Central memory CD4-positive, alpha-beta T cell (primary cell): ENCODE measurements at regions not wholly inside any gene's neighbourhood (a gene's known extent, or its start where the extent isn't known, plus 50 kb on each side); places are given as distances from the start of the nearest gene placed in this dataset.

Experiments
- DNase-seq: peaks from one replicate; pipeline ENCODE4 v3.0.0; 2022

DNA sequence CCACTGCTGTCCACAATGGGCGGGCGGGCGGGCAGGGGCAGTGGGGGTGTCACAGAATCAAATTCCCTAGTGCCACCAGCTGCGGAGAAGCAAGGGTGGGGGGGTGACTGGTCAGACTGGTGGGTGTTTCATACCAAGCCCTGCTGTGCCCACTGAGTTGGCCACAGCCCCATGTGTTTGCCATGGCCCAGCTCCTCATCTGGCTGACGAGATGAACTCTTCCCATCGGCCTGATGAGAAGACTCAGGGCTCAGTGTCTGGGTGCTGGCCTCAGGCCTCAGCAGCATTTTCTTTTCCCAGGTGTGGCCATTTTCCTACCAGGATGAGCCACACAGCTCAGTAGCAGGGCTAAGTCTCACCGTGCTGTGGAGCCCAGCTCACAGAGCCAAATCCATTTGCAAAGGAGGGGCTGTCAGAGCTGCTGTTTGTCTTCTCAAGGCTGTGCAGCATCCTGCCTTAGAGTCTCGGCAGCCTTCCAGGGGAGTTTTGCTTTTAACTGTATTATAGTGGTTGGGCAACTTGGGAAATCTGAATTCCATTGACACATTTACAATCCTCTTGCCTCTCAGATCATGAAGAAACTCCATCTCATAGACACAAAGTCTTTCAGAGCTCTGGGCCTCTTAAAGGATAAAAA, 176.8 kb downstream of the ABHD5 start:
- no peak for DNase-seq

DNA sequence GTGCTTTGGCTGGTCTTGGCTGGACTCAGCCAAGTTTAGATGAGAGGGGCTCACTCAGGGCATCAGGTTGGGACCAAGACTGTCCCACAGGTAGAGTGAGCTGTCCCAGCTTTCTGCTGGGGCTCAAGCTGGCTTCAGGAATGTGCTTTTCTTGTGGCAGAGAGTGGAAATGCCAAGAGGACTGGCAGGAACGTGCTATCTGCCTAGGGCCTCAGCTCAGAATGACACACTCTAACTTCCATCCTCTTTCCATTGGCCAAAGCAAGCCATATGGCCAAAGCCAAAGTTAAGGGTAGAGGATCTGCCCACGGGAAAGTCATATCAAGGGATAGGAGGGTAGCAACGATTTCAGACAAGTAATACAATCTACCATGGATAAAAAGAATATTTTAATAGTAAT, 178.8 kb downstream of the ABHD5 start:
- no peak for DNase-seq

GRCh38 chr3:43870120-43870519, 179.4 kb downstream of the ABHD5 start:
- DNase-seq, result no peak

DNA sequence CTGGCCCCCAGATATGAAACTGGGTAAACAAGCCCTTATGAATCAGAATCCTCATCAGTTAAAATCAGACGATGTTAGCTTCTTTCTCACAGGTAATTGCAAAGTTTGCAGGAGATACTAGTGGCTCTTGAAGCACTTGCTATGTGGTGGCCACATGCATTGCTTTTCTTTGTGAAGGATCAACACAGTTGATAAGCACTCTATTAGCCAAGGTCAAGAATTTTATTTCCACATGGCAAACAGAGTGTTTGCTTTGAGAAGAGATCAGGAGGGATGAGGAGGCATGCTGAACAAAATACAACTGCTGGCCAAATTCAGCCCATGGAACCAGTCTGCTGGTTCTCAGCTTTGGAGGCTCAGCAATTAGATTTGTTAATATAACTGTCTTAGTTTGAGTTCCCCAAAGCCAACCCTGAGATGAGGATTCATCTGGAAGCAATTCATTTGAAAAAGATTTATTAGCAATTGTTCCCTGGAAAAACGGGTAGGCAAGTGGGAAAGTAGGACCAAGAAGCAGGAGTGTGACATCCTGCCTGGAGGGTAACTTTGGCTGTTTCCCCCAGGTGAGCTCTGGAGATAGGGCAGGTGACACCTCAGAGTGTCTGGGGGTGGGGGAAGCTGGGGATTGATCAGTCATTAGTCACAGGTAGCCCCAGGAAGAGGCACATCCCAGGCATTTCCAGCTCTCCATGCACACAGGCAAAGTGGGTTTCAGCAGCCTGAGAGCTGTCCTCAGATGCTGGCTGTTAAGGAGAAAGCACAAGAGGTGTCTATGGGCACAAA, 180.3 kb downstream of the ABHD5 start:
- no peak for DNase-seq

DNA sequence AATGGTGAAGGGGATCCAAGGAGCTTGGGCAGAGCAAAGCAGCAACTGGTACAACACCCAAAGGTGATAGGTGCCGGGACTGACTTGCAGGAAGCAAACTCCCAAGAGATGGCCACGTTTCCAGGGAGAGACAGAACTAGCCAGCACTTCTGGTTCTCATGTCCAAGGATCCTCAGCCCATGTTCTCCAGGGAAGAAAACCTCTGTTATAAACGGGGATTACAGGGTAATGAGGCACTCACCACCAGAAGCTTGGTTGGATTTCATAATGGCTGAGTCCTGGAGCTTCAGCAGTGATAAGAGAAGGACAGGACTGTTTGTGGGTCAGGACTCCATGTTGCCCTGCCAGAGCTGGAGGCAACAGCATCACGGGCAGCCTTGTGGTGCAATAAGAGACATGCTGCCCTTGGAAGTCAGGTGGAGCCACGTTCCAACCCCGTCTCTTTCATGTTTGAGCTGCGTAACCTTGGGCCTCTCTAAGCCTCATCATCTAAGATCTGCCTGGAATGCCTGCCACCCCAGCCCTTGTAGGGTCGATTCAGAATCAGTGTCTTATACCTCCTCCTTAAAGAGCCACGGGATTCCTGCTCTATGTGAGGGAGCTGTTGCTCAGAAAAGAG, 181.0 kb downstream of the ABHD5 start:
- no peak for DNase-seq

- DNase-seq, result no peak
These were observed 181.6 kb downstream of the ABHD5 start for GRCh38 chr3:43872301-43872700.

- DNase-seq, result no peak
These were observed 182.2 kb downstream of the ABHD5 start for GRCh38 chr3:43872901-43873300.

GRCh38 chr3:43873723-43874122, 183.0 kb downstream of the ABHD5 start:
- DNase-seq, result no peak

DNA sequence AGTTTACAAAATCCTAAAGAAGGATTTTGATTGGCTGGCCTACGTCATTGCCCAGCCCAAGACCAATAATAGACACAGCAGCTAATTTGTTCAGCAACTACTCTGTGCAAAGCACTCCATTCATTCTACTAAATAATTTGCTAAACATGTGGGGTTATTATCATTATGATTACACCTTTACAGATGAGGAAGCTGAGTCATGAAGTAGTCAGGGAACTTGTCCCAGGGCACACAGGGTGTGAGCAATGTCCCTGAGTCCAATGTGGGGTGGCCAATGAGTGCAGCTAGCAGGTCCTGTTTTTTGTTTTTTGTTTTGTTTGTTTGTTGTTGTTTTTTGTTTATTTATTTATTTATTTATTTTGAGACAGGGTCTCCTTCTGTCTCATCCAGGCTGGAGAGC, 183.6 kb downstream of the ABHD5 start:
- DNase-seq, result no peak

DNA sequence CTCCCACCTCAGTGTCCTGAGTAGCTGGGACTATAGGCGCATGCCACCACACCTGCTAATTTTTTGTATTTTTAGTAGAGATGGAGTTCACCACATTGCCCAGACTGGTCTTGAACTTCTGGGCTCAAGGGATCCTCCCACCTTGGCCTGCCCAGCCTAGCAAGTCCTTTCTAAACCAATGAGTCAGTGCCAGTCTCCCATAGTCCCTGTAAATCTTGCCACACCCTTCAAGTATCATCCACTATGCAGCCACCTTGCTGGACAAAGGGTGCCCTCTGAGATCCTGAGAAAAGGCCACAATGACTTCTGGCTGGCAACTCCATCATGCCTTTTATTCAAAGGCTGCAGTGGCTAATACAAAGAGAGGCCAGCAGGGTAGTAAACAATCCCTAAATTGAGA, 184.0 kb downstream of the ABHD5 start:
- DNase-seq, result no peak

DNA sequence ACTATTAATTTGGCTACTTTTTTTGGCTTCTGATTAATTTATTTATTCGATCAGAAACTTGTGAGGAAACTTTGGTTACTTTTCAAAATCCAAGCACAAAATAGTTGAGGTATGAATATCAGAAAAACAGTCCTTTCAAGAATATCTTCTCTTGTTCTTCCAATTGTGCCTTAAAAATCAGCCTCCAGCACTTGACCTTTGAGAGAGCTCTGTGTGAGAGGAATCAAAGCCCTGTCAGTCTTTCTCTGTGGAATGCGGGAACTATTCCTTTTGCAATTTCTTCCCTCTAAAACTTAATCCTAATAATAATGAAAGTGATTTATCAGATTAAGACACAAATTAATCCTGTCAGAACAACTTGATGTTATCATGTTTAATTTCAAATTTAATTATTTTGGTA, 185.9 kb downstream of the ABHD5 start:
- DNase-seq, result no peak

GRCh38 chr3:43879166-43879565, 188.4 kb downstream of the ABHD5 start:
- DNase-seq, result no peak

- DNase-seq, result no peak
These were observed 192.4 kb downstream of the ABHD5 start for GRCh38 chr3:43882976-43883680.

GRCh38 chr3:43883729-43884396, 193.1 kb downstream of the ABHD5 start:
- no peak for DNase-seq

- DNase-seq, result no peak
These were observed 193.8 kb downstream of the ABHD5 start for GRCh38 chr3:43884581-43884980.

- no peak for DNase-seq
These were observed 195.3 kb downstream of the ABHD5 start for GRCh38 chr3:43885908-43886618.

DNA sequence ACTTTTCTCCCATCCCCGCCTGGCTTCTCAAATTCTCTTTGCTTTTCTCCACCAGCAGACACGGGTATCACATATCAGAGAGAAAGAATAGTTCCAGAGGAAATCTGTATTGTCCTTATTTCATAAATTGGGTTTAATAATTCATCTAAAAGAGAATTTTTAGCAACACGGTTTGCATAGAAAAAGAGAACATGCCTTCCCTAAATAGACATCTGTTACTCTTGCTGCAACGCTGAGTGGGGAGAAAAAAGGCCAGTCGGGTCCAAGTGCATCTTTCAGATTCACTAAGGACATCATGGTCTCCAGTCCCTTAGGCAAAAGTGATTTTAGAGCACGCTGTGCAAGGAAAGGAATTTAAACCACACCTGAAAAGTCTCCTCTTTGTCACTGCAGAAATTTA, 201.3 kb downstream of the ABHD5 start:
- no peak for DNase-seq

DNA sequence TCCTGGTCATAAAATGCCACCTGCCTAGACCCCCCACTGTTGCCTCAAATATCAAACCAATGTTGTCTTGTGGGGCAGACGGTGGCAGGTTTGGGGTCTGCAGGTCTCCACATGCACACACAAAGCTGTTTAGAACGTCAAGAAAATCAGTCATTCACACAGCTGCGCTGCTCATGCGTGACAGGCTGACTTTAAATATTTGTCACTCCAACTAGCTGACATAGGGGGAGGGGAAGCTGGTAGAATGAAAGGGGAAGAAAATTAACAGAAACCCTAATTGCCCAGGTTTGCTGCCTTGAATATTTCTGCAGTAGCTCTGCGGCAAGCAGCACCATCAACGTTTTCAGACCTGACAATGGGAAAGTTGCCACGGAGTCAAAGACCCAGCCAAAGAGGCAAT, 201.8 kb downstream of the ABHD5 start:
- DNase-seq, result no peak

DNA sequence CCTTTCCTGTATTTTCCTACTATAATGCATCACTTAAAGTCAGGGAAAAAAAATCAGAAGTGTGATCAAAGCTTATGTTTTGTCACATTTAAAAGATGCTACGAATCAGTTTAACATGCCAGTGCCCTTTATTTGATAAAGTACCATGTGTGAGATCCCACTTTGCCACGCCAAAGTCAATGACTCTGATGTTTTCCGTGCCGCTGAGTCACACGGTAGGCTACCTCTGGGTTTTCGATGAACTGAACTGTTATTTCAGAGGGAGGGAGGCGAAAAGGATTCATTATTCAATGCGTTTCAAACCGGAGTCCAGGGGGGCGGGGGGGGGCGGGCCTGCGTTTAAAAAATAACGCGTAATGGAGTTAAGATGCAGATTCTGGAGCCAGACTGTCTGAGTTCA, 203.0 kb downstream of the ABHD5 start:
- DNase-seq, result no peak

DNA sequence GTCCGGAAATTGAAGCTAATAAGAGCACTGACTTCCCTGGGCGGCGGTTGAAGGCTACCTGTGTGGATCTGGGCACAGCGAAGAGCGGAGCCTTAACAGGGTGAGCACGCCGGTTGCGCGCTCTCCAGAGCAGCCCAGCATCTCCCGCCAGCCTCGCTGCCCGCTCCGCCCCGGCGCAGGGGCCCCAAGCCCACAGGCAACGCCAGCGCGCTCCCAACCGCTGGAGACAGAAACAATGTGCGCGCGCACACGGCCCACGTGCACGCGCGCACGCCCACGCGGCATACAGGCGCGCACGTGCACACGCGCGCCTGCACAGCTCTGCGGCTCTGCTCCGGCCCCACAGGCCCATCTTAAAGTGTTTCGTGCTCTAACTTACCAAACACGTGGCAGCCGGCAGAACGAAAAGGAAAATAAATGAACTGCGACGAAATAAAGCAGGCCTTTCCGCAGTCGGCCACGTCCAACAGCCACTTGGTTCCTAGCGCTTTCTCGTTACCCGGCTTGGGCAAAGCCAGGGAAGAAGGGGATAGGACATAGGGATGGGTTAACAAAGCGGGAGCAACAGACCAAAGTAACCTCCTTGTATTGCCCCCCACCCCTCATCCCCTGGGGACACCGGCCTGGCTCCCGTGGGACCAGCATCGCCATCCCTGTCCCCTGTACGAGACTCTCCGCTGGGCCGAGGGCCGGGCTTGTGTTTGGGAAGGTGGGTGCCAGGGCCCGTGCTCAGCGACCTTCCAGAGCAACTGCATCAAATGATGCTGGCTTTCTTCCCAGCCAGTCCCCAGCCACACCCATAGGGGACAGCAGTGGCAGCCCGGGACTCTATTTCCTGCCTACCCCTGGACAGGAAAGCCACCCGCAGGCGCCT, 203.7 kb downstream of the ABHD5 start:
- DNase-seq, result no peak

- DNase-seq, result no peak
These were observed 204.8 kb downstream of the ABHD5 start for GRCh38 chr3:43895573-43895972.
